IMR-90 (cell line): ENCODE measurements at regions not wholly inside any gene's neighbourhood (a gene's known extent, or its start where the extent isn't known, plus 50 kb on each side); places are given as distances from the start of the nearest gene placed in this dataset.

Experiments used
- ATAC-seq: fragments of 200-7000 bp; cut with Tn5 transposase; 2 replicates; pipeline ENCODE4 v1.9.1; 2020; ENCODE audit warnings: low read depth, mild to moderate bottlenecking, moderate library complexity
- BruUV-seq: library from RNA; stranded (reverse); fragments of 400-500 nt; replicated peaks from 2 replicates; lab custom pipeline; 2021; lab: Mats Ljungman, UMichigan
- CTCF ChIA-PET: fragments of 300-600 bp; formaldehyde crosslinking; extraction: SDS; loops from one replicate; lab custom pipeline; 2021; ENCODE audit warnings: antibody characterized with exemption; lab: Yijun Ruan, JAX
- POLR2A ChIA-PET: fragments of 300-600 bp; sonication (Branson Sonifier 250); formaldehyde crosslinking; loops from one replicate; lab custom pipeline; 2022; ENCODE audit warnings: antibody characterized with exemption; ENCODE audit not compliant: unreplicated experiment; lab: Charles Lee
- DNase-seq: peaks from one replicate; pipeline ENCODE4 v3.0.0; 2013
- H2AFZ ChIP-seq: replicated peaks from 2 replicates; pipeline ENCODE3; 2013; ENCODE audit warnings: low read length, mild to moderate bottlenecking; ENCODE audit not compliant: poor library complexity
- H2AK5ac ChIP-seq: 2 replicates; pipeline ENCODE4 v1.6.1; 2013; ENCODE audit warnings: low read depth, low read length, inconsistent platforms
- H2AK9ac ChIP-seq: replicated peaks from 2 replicates; pipeline ENCODE3; 2013; ENCODE audit warnings: mild to moderate bottlenecking, low read depth, low read length, moderate library complexity; ENCODE audit not compliant: poor library complexity
- H2BK120ac ChIP-seq: 2 replicates; pipeline ENCODE4 v1.6.1; 2013; ENCODE audit warnings: low read depth, low read length, inconsistent platforms
- H2BK15ac ChIP-seq: 3 replicates; pipeline ENCODE4 v1.6.1; 2013; ENCODE audit warnings: low read depth, low read length, inconsistent platforms
- H2BK20ac ChIP-seq: 2 replicates; pipeline ENCODE4 v1.6.1; 2013; ENCODE audit warnings: low read depth, mild to moderate bottlenecking, inconsistent platforms, low read length, moderate library complexity
- H2BK5ac ChIP-seq: 2 replicates; pipeline ENCODE4 v1.6.1; 2013; ENCODE audit warnings: mild to moderate bottlenecking, low read depth, low read length, inconsistent platforms; ENCODE audit not compliant: poor library complexity, severe bottlenecking
- H3K14ac ChIP-seq: replicated peaks from 2 replicates; pipeline ENCODE4 v1.6.1; 2013; ENCODE audit warnings: low read depth, low read length, inconsistent platforms
- H3K18ac ChIP-seq: 2 replicates; pipeline ENCODE4 v1.6.1; 2013; ENCODE audit warnings: low read depth, low read length, control low read depth
- H3K23ac ChIP-seq: 2 replicates; pipeline ENCODE4 v1.6.1; 2013; ENCODE audit warnings: low read depth, low read length, inconsistent platforms
- H3K27ac ChIP-seq: 2 replicates; pipeline ENCODE4 v1.5.1; 2013; ENCODE audit warnings: mild to moderate bottlenecking, control low read depth, low read length; ENCODE audit not compliant: insufficient read depth
- H3K27me3 ChIP-seq: 2 replicates; pipeline ENCODE4 v1.6.1; 2013; ENCODE audit warnings: low read length; ENCODE audit not compliant: control insufficient read depth, insufficient read depth
- H3K36me3 ChIP-seq: 2 replicates; pipeline ENCODE4 v1.6.1; 2013; ENCODE audit warnings: low read length, mixed read lengths; ENCODE audit not compliant: control insufficient read depth, insufficient read depth
- H3K4ac ChIP-seq: 2 replicates; pipeline ENCODE4 v1.6.1; 2013; ENCODE audit warnings: low read depth, low read length, inconsistent platforms
- H3K4me1 ChIP-seq: 2 replicates; pipeline ENCODE4 v1.6.1; 2013; ENCODE audit warnings: low read length, mixed read lengths; ENCODE audit not compliant: control insufficient read depth, insufficient read depth
- H3K4me2 ChIP-seq: 2 replicates; pipeline ENCODE4 v1.6.1; 2013; ENCODE audit warnings: low read depth, mild to moderate bottlenecking, control low read depth, low read length, moderate library complexity
- H3K4me3 ChIP-seq: 2 replicates; pipeline ENCODE4 v1.5.1; 2013; ENCODE audit warnings: low read depth, mild to moderate bottlenecking, control low read depth, low read length, moderate library complexity; ENCODE audit not compliant: insufficient read depth
- H3K56ac ChIP-seq: 2 replicates; pipeline ENCODE4 v1.6.1; 2013; ENCODE audit warnings: low read length, inconsistent platforms; ENCODE audit not compliant: insufficient read depth; ENCODE audit errors: extremely low read depth
- H3K79me1 ChIP-seq, 2 experiments: 2 replicates each; pipeline ENCODE4 v1.6.1; 2013; ENCODE audit warnings: low read length in 2 of 2, inconsistent platforms in 1 of 2, low read depth in 1 of 2
- H3K9ac ChIP-seq: 2 replicates; pipeline ENCODE4 v1.6.1; 2013; ENCODE audit warnings: low read depth, low read length, control low read depth
- H3K9me1 ChIP-seq: 2 replicates; pipeline ENCODE4 v1.6.1; 2013; ENCODE audit warnings: low read length, inconsistent platforms; ENCODE audit not compliant: insufficient read depth
- H3K9me3 ChIP-seq: 2 replicates; pipeline ENCODE4 v1.6.1; 2013; ENCODE audit warnings: low read length; ENCODE audit not compliant: control insufficient read depth, insufficient read depth
- H4K20me1 ChIP-seq: 2 replicates; pipeline ENCODE4 v1.6.1; 2013; ENCODE audit warnings: low read length, inconsistent platforms; ENCODE audit not compliant: insufficient read depth
- H4K5ac ChIP-seq: 2 replicates; pipeline ENCODE4 v1.6.1; 2013; ENCODE audit warnings: mild to moderate bottlenecking, low read depth, low read length, control low read depth
- H4K8ac ChIP-seq, 2 experiments: 2 replicates each; pipeline ENCODE4 v1.6.1; 2013; ENCODE audit warnings: low read depth in 2 of 2, low read length in 2 of 2, control low read depth in 1 of 2, inconsistent platforms in 1 of 2
- H4K91ac ChIP-seq: 2 replicates; pipeline ENCODE4 v1.6.1; 2013; ENCODE audit warnings: low read depth, low read length, inconsistent platforms; ENCODE audit not compliant: insufficient read depth
- FOS ChIP-seq: fragments of 150-350 bp; IDR thresholded peaks from 2 replicates; pipeline ENCODE4 v1.6.1; 2016; ENCODE audit warnings: low read depth, low read length
- WGBS, 2 experiments: methylation state at CpG; one replicate each; pipeline versions ENCODE4 v1.1.5 to v1.1.7; 2013; ENCODE audit warnings: missing lambda C conversion rate in 2 of 2; ENCODE audit not compliant: insufficient read length in 1 of 2; ENCODE audit errors: extremely low coverage in 2 of 2; 5-methylcytosine and 5-hydroxymethylcytosine counted together
- dilution Hi-C: fragments of 300-500 bp; cut with HindIII; formaldehyde crosslinking; loops from one replicate; pipeline ENCODE4 v1.14.3; 2018; ENCODE audit warnings: low sequenced_read_pairs; ENCODE audit not compliant: unreplicated experiment
- in situ Hi-C: fragments of 300-500 bp; cut with MboI; formaldehyde crosslinking; loops from 3 replicates; pipeline ENCODE4 v1.14.3; 2019; ENCODE audit warnings: low sequenced_read_pairs, inconsistent platforms, mixed read lengths
- intact Hi-C: fragments of 100-400 bp; cut with micrococcal nuclease; formaldehyde crosslinking; loops from 2 replicates; pipeline ENCODE4 v1.10.0; 2022

DNA sequence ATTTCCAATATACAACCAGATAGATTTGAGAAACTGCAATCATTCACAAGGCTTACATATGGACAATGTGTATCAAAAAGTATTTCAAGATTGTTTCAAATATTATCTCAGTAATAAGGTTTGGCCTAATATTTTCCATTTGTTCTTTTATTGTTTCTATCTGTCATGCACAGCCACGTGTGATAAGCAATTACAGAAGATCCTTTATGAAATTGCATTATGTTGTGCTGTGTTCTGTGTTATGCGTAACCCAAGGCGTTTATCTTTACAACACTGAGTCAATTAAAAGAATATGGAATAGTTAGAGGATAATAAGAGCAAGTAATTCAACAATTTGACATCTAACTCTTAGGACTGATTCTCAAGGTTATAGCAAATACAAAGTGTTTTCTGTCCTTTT, 1009.3 kb upstream of the PRMT6 start:
- H2BK20ac ChIP-seq, result no peak overlapping the region
- no peaks in the 10 kb centered on the region for H4K20me1 ChIP-seq
- no peak overlapping the region for H2BK5ac ChIP-seq
- H4K8ac ChIP-seq, result no peak overlapping the region
- no peak overlapping the region for H2AK9ac ChIP-seq
- no peak overlapping the region for H2BK15ac ChIP-seq
- H2AK5ac ChIP-seq, result no peak overlapping the region
- H3K9me3 ChIP-seq, result peaks cover 4% of the 10 kb centered on the region; the same call in 1 of the 2 replicates
- BruUV-seq, result no TSS peak
- no peak overlapping the region for H3K18ac ChIP-seq
- H3K4me3 ChIP-seq, result no peak overlapping the region
- no peak overlapping the region for H3K4ac ChIP-seq
- no peak overlapping the region for H2BK120ac ChIP-seq
- H3K9ac ChIP-seq, result no peak overlapping the region
- H2AFZ ChIP-seq, result no peak overlapping the region
- ATAC-seq (no peak), DNase-seq (no peak)
- H3K23ac ChIP-seq, result no peak overlapping the region
- H3K4me2 ChIP-seq, result no peak overlapping the region
- H3K79me1 ChIP-seq, result no peaks in the 10 kb centered on the region
- ChIA-PET POLR2A (no interaction called here), CTCF (no interaction called here)
- WGBS, 2 experiments, result no CpG with 5 or more reads among the region's 3 CpGs
- H3K36me3 ChIP-seq, result no peaks in the 10 kb centered on the region
- intact Hi-C loops (no loop called here), in situ Hi-C loops (no loop called here), dilution Hi-C loops (no loop called here)
- H3K4me1 ChIP-seq, result no peaks in the 10 kb centered on the region
- H3K9me1 ChIP-seq, result no peaks in the 10 kb centered on the region
- no peak for TF ChIP-seq FOS
- H3K27me3 ChIP-seq, result no peaks in the 10 kb centered on the region
- no peak overlapping the region for H3K14ac ChIP-seq
- H3K56ac ChIP-seq, result no peak overlapping the region
- no peak overlapping the region for H3K27ac ChIP-seq
- no peak overlapping the region for H4K91ac ChIP-seq
- H4K5ac ChIP-seq, result no peak overlapping the region
